Uterus (tissue), 3 donors: ENCODE measurements at regions not wholly inside any gene's neighbourhood (a gene's known extent, or its start where the extent isn't known, plus 50 kb on each side); places are given as distances from the start of the nearest gene placed in this dataset.

Experiments
- DNase-seq, 2 donors: peaks; one replicate each; pipeline ENCODE4 v3.0.0-alpha.2; 2019 to 2020
- H3K27ac ChIP-seq, 2 donors: fragments of 200-600 bp; sonication (generic); 1 replicate in 1 of 2; 2 replicates in 1 of 2; pipeline ENCODE4 v1.5.1; 2016 to 2018
- H3K27me3 ChIP-seq, 2 donors: fragments of 200-600 bp; sonication (generic); one replicate each; pipeline ENCODE4 v1.5.1; 2018 to 2019; ENCODE audit warnings: control low read depth in 1 of 2
- H3K36me3 ChIP-seq, 2 donors: fragments of 200-600 bp; sonication (generic); one replicate each; pipeline ENCODE4 v1.5.1; 2019; ENCODE audit warnings: control low read depth in 1 of 2
- H3K4me1 ChIP-seq, 2 donors: fragments of 200-600 bp; sonication (generic); one replicate each; pipeline ENCODE4 v1.5.1; 2018 to 2019; ENCODE audit warnings: control low read depth in 1 of 2
- H3K4me3 ChIP-seq, 2 donors: fragments of 200-600 bp; sonication (generic); 1 replicate in 1 of 2; 2 replicates in 1 of 2; pipeline ENCODE4 v1.5.1; 2018 to 2019; ENCODE audit warnings: mild to moderate bottlenecking in 1 of 2
- H3K9me3 ChIP-seq, 2 donors: fragments of 200-600 bp; sonication (generic); one replicate each; pipeline ENCODE4 v1.5.1; 2019; ENCODE audit warnings: control low read depth in 1 of 2
- CTCF ChIP-seq, 4 experiments: fragments of 200-600 bp in 2 of 4; fragments of 450-650 bp in 2 of 4; sonication (generic) in 2 of 4; IDR thresholded peaks; one replicate each; pipeline ENCODE4 v1.5.1; 2016 to 2019; ENCODE audit warnings: antibody characterized with exemption in 4 of 4, mild to moderate bottlenecking in 2 of 4, moderate library complexity in 1 of 4
- POLR2A ChIP-seq, 2 donors: fragments of 450-650 bp; IDR thresholded peaks; one replicate each; pipeline ENCODE4 v1.6.1; 2016; ENCODE audit warnings: antibody characterized with exemption in 2 of 2, mild to moderate bottlenecking in 1 of 2, moderate library complexity in 1 of 2
- intact Hi-C: fragments of 100-400 bp; cut with DNase I; formaldehyde crosslinking; loops from one replicate; pipeline ENCODE4 v1.15.1; 2023; ENCODE audit warnings: low total_unique reads
- donor health status: DM: yes; HTN: yes; CAD: no.

- no peaks in the 10 kb centered on the region for H3K4me1 ChIP-seq
- H3K27ac ChIP-seq = no peak overlapping the region
- H3K4me3 ChIP-seq = no peak overlapping the region
- no peaks in the 10 kb centered on the region for H3K36me3 ChIP-seq
- no peaks in the 10 kb centered on the region for H3K9me3 ChIP-seq
- no peaks in the 10 kb centered on the region for H3K27me3 ChIP-seq
- intact Hi-C loops = no loop called here
- no peak for DNase-seq
- no peak for TF ChIP-seq CTCF (IDR thresholded peaks at IDR 0.05)
- no peak for TF ChIP-seq POLR2A (IDR thresholded peaks at IDR 0.05)
These were observed 480.2 kb upstream of the DEPDC1 start for GRCh38 chr1:68976916-68977610.

GRCh38 chr1:68979891-68980290 is 483.0 kb upstream of the DEPDC1 start:
- no peaks in the 10 kb centered on the region for H3K27me3 ChIP-seq
- no peaks in the 10 kb centered on the region for H3K36me3 ChIP-seq
- no peak for DNase-seq
- no peaks in the 10 kb centered on the region for H3K9me3 ChIP-seq
- H3K27ac ChIP-seq = no peak overlapping the region
- no peak overlapping the region for H3K4me3 ChIP-seq
- no peak for TF ChIP-seq POLR2A (IDR thresholded peaks at IDR 0.05)
- TF ChIP-seq CTCF (IDR thresholded peaks at IDR 0.05) = no peak
- H3K4me1 ChIP-seq = no peaks in the 10 kb centered on the region
- intact Hi-C loops = no loop called here

DNA sequence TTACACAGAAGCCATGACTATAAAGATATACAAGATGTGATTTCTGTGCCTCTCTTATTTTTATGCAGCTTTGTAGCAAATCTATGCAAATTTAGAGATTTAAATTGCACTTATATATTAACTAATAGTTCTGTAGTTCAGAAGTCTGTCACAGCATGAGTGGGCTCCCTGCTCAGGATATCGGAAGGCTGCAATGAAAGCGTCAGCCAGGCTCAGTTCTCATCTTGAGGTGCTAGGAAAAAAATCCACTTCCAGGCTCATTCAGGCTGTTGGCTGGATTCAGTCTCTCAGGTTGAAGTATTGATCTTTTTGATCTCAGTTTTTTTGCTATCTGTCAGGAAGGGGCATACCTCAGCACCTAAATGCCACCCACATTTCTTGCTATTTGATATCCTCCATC is 487.4 kb upstream of the DEPDC1 start:
- DNase-seq = no peak
- Histone ChIP-seq H3K36me3 (no peaks in the 10 kb centered on the region), H3K4me3 (no peak overlapping the region), H3K27ac (no peak overlapping the region), H3K4me1 (no peaks in the 10 kb centered on the region), H3K9me3 (no peaks in the 10 kb centered on the region), H3K27me3 (no peaks in the 10 kb centered on the region)
- intact Hi-C loops = no loop called here
- no peak for TF ChIP-seq CTCF (IDR thresholded peaks at IDR 0.05)
- TF ChIP-seq POLR2A (IDR thresholded peaks at IDR 0.05) = no peak

- intact Hi-C loops = no loop called here
These were observed 497.2 kb upstream of the DEPDC1 start for GRCh38 chr1:68994096-68994495.

GRCh38 chr1:69016468-69016867 is 519.6 kb upstream of the DEPDC1 start:
- no peak overlapping the region for H3K4me3 ChIP-seq
- H3K4me1 ChIP-seq = no peaks in the 10 kb centered on the region
- no peak for DNase-seq
- H3K27ac ChIP-seq = no peak overlapping the region
- TF ChIP-seq POLR2A (IDR thresholded peaks at IDR 0.05) (no peak), CTCF (IDR thresholded peaks at IDR 0.05) (no peak)
- intact Hi-C loops = no loop called here
- H3K36me3 ChIP-seq = no peaks in the 10 kb centered on the region
- no peaks in the 10 kb centered on the region for H3K27me3 ChIP-seq
- H3K9me3 ChIP-seq = no peaks in the 10 kb centered on the region

More at GRCh38 chr1:68994096-68994495, 497.2 kb upstream of the DEPDC1 start:
- H3K9me3 ChIP-seq = no peaks in the 10 kb centered on the region
- H3K27ac ChIP-seq = no peak overlapping the region
- no peaks in the 10 kb centered on the region for H3K4me1 ChIP-seq
- no peak for TF ChIP-seq CTCF (IDR thresholded peaks at IDR 0.05)
- TF ChIP-seq POLR2A (IDR thresholded peaks at IDR 0.05) = no peak
- H3K36me3 ChIP-seq = no peaks in the 10 kb centered on the region
- H3K27me3 ChIP-seq = no peaks in the 10 kb centered on the region
- no peak overlapping the region for H3K4me3 ChIP-seq
- DNase-seq = no peak
